ENCODE measurements at regions not wholly inside any gene's neighbourhood (a gene's known extent, or its start where the extent isn't known, plus 50 kb on each side); places are given as distances from the start of the nearest gene placed in this dataset.

- TF ChIP-seq EZH2 (IDR thresholded peaks at IDR 0.05; ENCODE audit: insufficient read depth, poor library complexity, severe bottlenecking) = no peak
- TF ChIP-seq EZH2phosphoT487 (IDR thresholded peaks at IDR 0.05; ENCODE audit: insufficient read depth, low read depth) = no peak
Observed at GRCh38 chr4:129622566-129622965, 526.6 kb downstream of the C4orf33 start.

Data from GM23248 (cell line).